GM12878 (cell line): ENCODE measurements at regions not wholly inside any gene's neighbourhood (a gene's known extent, or its start where the extent isn't known, plus 50 kb on each side); places are given as distances from the start of the nearest gene placed in this dataset.

Experiments used
- ATAC-seq: fragments of 200-7000 bp; cut with Tn5 transposase; 3 replicates; pipeline ENCODE4 v1.9.1; 2020; ENCODE audit warnings: mild to moderate bottlenecking, moderate library complexity
- BruUV-seq: library from RNA; stranded (reverse); fragments of 400-500 nt; replicated peaks from 2 replicates; lab custom pipeline; 2021; lab: Mats Ljungman, UMichigan
- CTCF ChIA-PET: fragments of 300-600 bp; sonication (Branson Sonifier 250); formaldehyde crosslinking; extraction: SDS; loops from one replicate; lab custom pipeline; 2021; ENCODE audit warnings: inconsistent platforms; lab: Yijun Ruan, JAX
- POLR2A ChIA-PET: fragments of 350-600 bp; formaldehyde crosslinking; extraction: SDS; loops from one replicate; lab custom pipeline; 2021; ENCODE audit warnings: inconsistent platforms; lab: Charles Lee
- RAD21 ChIA-PET: fragments of 300-600 bp; sonication (Branson Sonifier 250); formaldehyde crosslinking; loops from one replicate; lab custom pipeline; 2023; ENCODE audit warnings: antibody characterized with exemption; ENCODE audit not compliant: unreplicated experiment; lab: Charles Lee
- SMC1A ChIA-PET: fragments of 300-600 bp; sonication (Branson Sonifier 250); formaldehyde crosslinking; loops from one replicate; lab custom pipeline; 2023; ENCODE audit not compliant: unreplicated experiment, uncharacterized antibody; lab: Charles Lee
- DNase-seq: peaks from one replicate; pipeline ENCODE4 v3.0.0-alpha.2; 2011; ENCODE audit warnings: low read depth, low spot score
- FAIRE-seq: peaks from 3 replicates; lab custom pipeline; 2011; peaks lifted over from hg19 to GRCh38; lab: Jason Lieb, UNC
- H2AFZ ChIP-seq: 2 replicates; pipeline ENCODE4 v1.6.0; 2011; ENCODE audit warnings: low read depth, low read length, control low read depth; ENCODE audit not compliant: control insufficient read depth
- H3K27ac ChIP-seq: 2 replicates; pipeline ENCODE4 v1.5.1; 2011; ENCODE audit warnings: control low read depth; ENCODE audit not compliant: control insufficient read depth, insufficient read depth
- H3K27me3 ChIP-seq, 2 experiments: replicated peaks in 1 of 2; 2 replicates each; pipeline versions ENCODE4 v1.6.0 to v1.6.1; 2011; ENCODE audit warnings: low read length in 1 of 2; ENCODE audit not compliant: control insufficient read depth in 2 of 2, insufficient read depth in 2 of 2
- H3K36me3 ChIP-seq, 2 experiments: 2 replicates each; pipeline ENCODE4 v1.5.1; 2011; ENCODE audit warnings: low read length in 1 of 2; ENCODE audit not compliant: control insufficient read depth in 2 of 2, insufficient read depth in 2 of 2
- H3K4me1 ChIP-seq: 2 replicates; pipeline ENCODE4 v1.6.1; 2011; ENCODE audit warnings: mild to moderate bottlenecking, low read length, moderate library complexity, mixed read lengths; ENCODE audit not compliant: control insufficient read depth, insufficient read depth
- H3K4me2 ChIP-seq: 2 replicates; pipeline ENCODE4 v1.6.0; 2011; ENCODE audit warnings: control low read depth; ENCODE audit not compliant: control insufficient read depth, insufficient read depth
- H3K4me3 ChIP-seq: fragments of 200-600 bp; sonication (generic); 2 replicates; pipeline ENCODE4 v1.5.1; 2016
- H3K79me2 ChIP-seq: 2 replicates; pipeline ENCODE4 v1.6.0; 2011; ENCODE audit warnings: low read length; ENCODE audit not compliant: control insufficient read depth, insufficient read depth
- H3K9ac ChIP-seq: 2 replicates; pipeline ENCODE4 v1.8.0; 2011; ENCODE audit warnings: low read length, control low read depth, mixed read lengths; ENCODE audit not compliant: control insufficient read depth, insufficient read depth
- H3K9me3 ChIP-seq: replicated peaks from 3 replicates; pipeline ENCODE4 v1.5.1; 2011; ENCODE audit warnings: mild to moderate bottlenecking, low read length; ENCODE audit not compliant: control insufficient read depth, insufficient read depth
- H4K20me1 ChIP-seq: 2 replicates; pipeline ENCODE4 v1.6.0; 2011; ENCODE audit not compliant: control insufficient read depth, insufficient read depth
- BCL11A ChIP-seq: IDR thresholded peaks from 2 replicates; pipeline ENCODE4 v1.6.1; 2011; ENCODE audit warnings: low read depth, low read length
- CEBPB ChIP-seq, 2 experiments: fragments of 150-350 bp in 1 of 2; IDR thresholded peaks; 2 replicates each; pipeline ENCODE4 v1.6.1; 2012 to 2014; ENCODE audit warnings: low read depth in 2 of 2, low read length in 2 of 2, borderline replicate concordance in 1 of 2, inconsistent platforms in 1 of 2
- EP300 ChIP-seq, 2 experiments: fragments of 150-350 bp in 1 of 2; IDR thresholded peaks; 2 replicates each; pipeline ENCODE4 v1.6.1; 2011 to 2012; ENCODE audit warnings: low read depth in 2 of 2, low read length in 2 of 2, borderline replicate concordance in 1 of 2, improper control_type of control experiment in 1 of 2, inconsistent platforms in 1 of 2; ENCODE audit not compliant: control insufficient read depth in 1 of 2
- NBN ChIP-seq: fragments of 450-650 bp; IDR thresholded peaks from 2 replicates; pipeline ENCODE4 v1.6.1; 2016
- NFIC ChIP-seq: IDR thresholded peaks from 2 replicates; pipeline ENCODE4 v1.6.1; 2012; ENCODE audit warnings: low read depth, mild to moderate bottlenecking, inconsistent platforms, low read length, moderate library complexity
- RCOR1 ChIP-seq: conservative IDR thresholded peaks from 2 replicates; pipeline ENCODE4 v1.6.1; 2012; ENCODE audit warnings: low read depth, low read length, improper control_type of control experiment
- SMAD5 ChIP-seq: IDR thresholded peaks from 2 replicates; pipeline ENCODE4 v1.6.1; 2016; ENCODE audit warnings: antibody characterized with exemption, low read depth
- SP1 ChIP-seq: IDR thresholded peaks from one replicate; pipeline ENCODE4 v1.6.1; 2011; ENCODE audit warnings: low read depth, low read length
- ZBED1 ChIP-seq: IDR thresholded peaks from 2 replicates; pipeline ENCODE4 v1.6.1; 2016; ENCODE audit warnings: borderline replicate concordance
- whole genome bisulfite sequencing: methylation state at CpG from one replicate; pipeline ENCODE4 v1.1.6; 2016; ENCODE audit warnings: low lambda C conversion rate; ENCODE audit not compliant: insufficient replicate concordance, insufficient coverage; ENCODE audit errors: missing lambda C conversion rate; 5-methylcytosine and 5-hydroxymethylcytosine counted together
- in situ Hi-C: fragments of 300-500 bp; cut with MboI; formaldehyde crosslinking; loops from 9 replicates; pipeline ENCODE4 v1.14.3; 2018; ENCODE audit warnings: mixed read lengths
- intact Hi-C: fragments of 100-400 bp; cut with micrococcal nuclease; formaldehyde crosslinking; loops from one replicate; pipeline ENCODE4 v1.14.2; 2022; ENCODE audit not compliant: unreplicated experiment
- TF ChIP-seq, protein P1 (sequence below): IDR thresholded peaks from 2 replicates; pipeline ENCODE4 v1.6.1; 2011; ENCODE audit warnings: borderline replicate concordance, low read depth, mild to moderate bottlenecking, moderate library complexity, mixed read lengths, low read length; ENCODE audit not compliant: insufficient read depth; ENCODE audit errors: extremely low read length

DNA sequence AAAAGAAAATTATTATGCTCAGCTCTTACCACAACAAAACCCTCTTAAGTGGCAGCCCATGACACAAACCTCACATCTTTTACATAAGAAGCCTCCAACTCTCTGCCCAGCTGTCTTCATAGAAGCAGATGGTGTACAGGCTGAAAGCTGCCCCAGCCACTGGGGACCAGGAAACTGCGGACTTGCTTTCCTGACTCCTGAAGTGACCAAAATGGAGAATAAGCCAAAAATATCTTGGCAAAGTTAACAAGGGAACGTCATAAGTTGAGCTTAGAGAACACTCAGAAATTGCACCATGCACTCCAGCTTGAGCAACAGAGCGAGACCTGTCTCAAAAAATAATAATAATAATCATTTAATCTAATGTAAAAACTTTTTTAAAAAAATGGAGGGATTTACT, 160.3 kb upstream of the CDYL start:
- DNase-seq, result no peak
- TF ChIP-seq ZBED1 (no peak), BCL11A (no peak), EP300 (IDR thresholded peaks at IDR 0.05; ENCODE audit: borderline replicate concordance in 1 of 2, control insufficient read depth in 1 of 2, low read depth in 2 of 2, low read length in 2 of 2) (no peak), CEBPB (IDR thresholded peaks at IDR 0.05; ENCODE audit: borderline replicate concordance in 1 of 2, low read depth in 2 of 2, low read length in 2 of 2) (no peak), SP1 (no peak), SMAD5 (no peak), NFIC (no peak), NBN (no peak), RCOR1 (no peak)
- TF ChIP-seq, protein P1, sequence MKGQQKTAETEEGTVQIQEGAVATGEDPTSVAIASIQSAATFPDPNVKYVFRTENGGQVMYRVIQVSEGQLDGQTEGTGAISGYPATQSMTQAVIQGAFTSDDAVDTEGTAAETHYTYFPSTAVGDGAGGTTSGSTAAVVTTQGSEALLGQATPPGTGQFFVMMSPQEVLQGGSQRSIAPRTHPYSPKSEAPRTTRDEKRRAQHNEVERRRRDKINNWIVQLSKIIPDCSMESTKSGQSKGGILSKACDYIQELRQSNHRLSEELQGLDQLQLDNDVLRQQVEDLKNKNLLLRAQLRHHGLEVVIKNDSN, result no peak
- H3K4me3 ChIP-seq, result no peak overlapping the region
- FAIRE-seq, result no peak
- no peak overlapping the region for H3K9ac ChIP-seq
- H3K79me2 ChIP-seq, result no peaks in the 10 kb centered on the region
- no peaks in the 10 kb centered on the region; the same call in 2 of the 3 replicates for H3K9me3 ChIP-seq
- no peak overlapping the region for H3K4me2 ChIP-seq
- no peak overlapping the region for H2AFZ ChIP-seq
- ChIA-PET SMC1A (no interaction called here), CTCF (interaction anchor here (0.7 kb wide), 1 partner anchor 187 kb away, joined by 3 read pairs; no protein-coding TSS in a partner anchor), POLR2A (no interaction called here), RAD21 (no interaction called here)
- 33% methylated on average over 3 of the region's 3 CpGs for WGBS
- H3K27ac ChIP-seq, result no peak overlapping the region
- no peaks in the 10 kb centered on the region for H3K4me1 ChIP-seq
- no peaks in the 10 kb centered on the region; a peak in 1 of 4 replicates for H3K27me3 ChIP-seq
- in situ Hi-C loops (no loop called here), intact Hi-C loops (no loop called here)
- BruUV-seq, result no TSS peak
- H4K20me1 ChIP-seq, result no peaks in the 10 kb centered on the region
- no peak for ATAC-seq
- no peaks in the 10 kb centered on the region for H3K36me3 ChIP-seq
